Heart left ventricle (tissue), 16 donors: ENCODE measurements at regions not wholly inside any gene's neighbourhood (a gene's known extent, or its start where the extent isn't known, plus 50 kb on each side); places are given as distances from the start of the nearest gene placed in this dataset.

Experiments used
- ATAC-seq, 4 donors: fragments of 200-7000 bp; cut with Tn5 transposase; one replicate each; pipeline ENCODE4 v1.9.1; 2020 to 2022; ENCODE audit warnings: moderate library complexity in 4 of 4, mild to moderate bottlenecking in 3 of 4, moderate number of reproducible peaks in 1 of 4
- DNase-seq, 5 donors: peaks; one replicate each; pipeline ENCODE4 v3.0.0-alpha.2; 2020
- H3K27ac ChIP-seq, 12 donors: fragments of 200-600 bp; sonication (generic) in 4 of 12; one replicate each; pipeline versions ENCODE4 v1.5.0 to v1.8.0; 2016 to 2022; ENCODE audit warnings: mild to moderate bottlenecking in 2 of 12
- H3K27me3 ChIP-seq, 9 donors: fragments of 200-600 bp; sonication (generic) in 2 of 9; one replicate each; pipeline versions ENCODE4 v1.5.1 to v1.8.0; 2016 to 2022; ENCODE audit warnings: mild to moderate bottlenecking in 3 of 9
- H3K36me3 ChIP-seq, 9 donors: fragments of 200-600 bp; sonication (generic) in 2 of 9; one replicate each; pipeline versions ENCODE4 v1.5.0 to v1.8.0; 2018 to 2022; ENCODE audit warnings: mild to moderate bottlenecking in 2 of 9
- H3K4me1 ChIP-seq, 12 donors: fragments of 200-600 bp; sonication (generic) in 4 of 12; one replicate each; pipeline versions ENCODE4 v1.5.0 to v1.8.0; 2016 to 2022; ENCODE audit warnings: mild to moderate bottlenecking in 3 of 12
- H3K4me3 ChIP-seq, 12 donors: fragments of 200-600 bp; sonication (generic) in 4 of 12; one replicate each; pipeline versions ENCODE4 v1.5.0 to v1.8.0; 2017 to 2022; ENCODE audit warnings: mild to moderate bottlenecking in 9 of 12, moderate library complexity in 4 of 12
- H3K9me3 ChIP-seq, 12 donors: fragments of 200-600 bp; sonication (generic) in 4 of 12; one replicate each; pipeline versions ENCODE4 v1.5.0 to v1.8.0; 2016 to 2022; ENCODE audit warnings: mild to moderate bottlenecking in 1 of 12
- POLR2A ChIP-seq, 2 donors: fragments of 450-650 bp; IDR thresholded peaks; one replicate each; pipeline ENCODE4 v1.6.1; 2017; ENCODE audit warnings: antibody characterized with exemption in 2 of 2, mild to moderate bottlenecking in 2 of 2, moderate library complexity in 2 of 2
- WGBS, 4 donors: extraction: QIAGEN DNeasy Blood & Tissue Kit in 2 of 4; methylation state at CpG; one replicate each; pipeline versions ENCODE4 v1.1.5 to v1.1.7; 2013 to 2018; 5-methylcytosine and 5-hydroxymethylcytosine counted together
- intact Hi-C, 10 donors: fragments of 100-400 bp; cut with DNase I; formaldehyde crosslinking; loops; one replicate each; pipeline versions ENCODE4 v1.11.1 to v1.14.2; 2022
- TF ChIP-seq, protein P1 (sequence below), 12 donors: fragments of 200-600 bp; sonication (generic) in 4 of 12; IDR thresholded peaks; one replicate each; pipeline versions ENCODE4 v1.5.0 to v1.8.0; 2018 to 2022; ENCODE audit warnings: antibody characterized with exemption in 12 of 12, mild to moderate bottlenecking in 5 of 12
- donor health status: ischemic (EF 13 %, LVEDD 7.1; RV severe dilation, severe dysfunction).
- donor health status: healthy with polysubstance abuse.
- donor health status: DM: no; HTN: yes; CAD: no.
- donor health status: DM: no; HTN: no; CAD: no.
- donor health status: ischemic (EF 25% LVEDD 6.9; RV normal size, moderate dysfunction).
- donor health status: ischemic (EF 25% LVEDD 5.7; RV mildly dilated, moderate dysfunction).
- donor health status: healthy.
- donor health status: DM: yes; HTN: yes; CAD: no.
- donor health status: ischemic (EF 35%, LVEDD 5.7; RV mildly dilated, moderate dysfunction).
- donor health status: nonischemic (EF 11% LVEDD 7.7; RV severe dilation, severe dysfunction).
- donor health status: DM: yes; HTN: yes; CAD: no.
- donor health status: PGD.
- donor health status: ischemic (EF 29% LVEDD 5.4; RV normal size, mild dysfunction).
- donor health status: nonischemic (EF 23%, LVEDD 6.1; RV moderate dilation, normal function).

- TF ChIP-seq, protein P1, sequence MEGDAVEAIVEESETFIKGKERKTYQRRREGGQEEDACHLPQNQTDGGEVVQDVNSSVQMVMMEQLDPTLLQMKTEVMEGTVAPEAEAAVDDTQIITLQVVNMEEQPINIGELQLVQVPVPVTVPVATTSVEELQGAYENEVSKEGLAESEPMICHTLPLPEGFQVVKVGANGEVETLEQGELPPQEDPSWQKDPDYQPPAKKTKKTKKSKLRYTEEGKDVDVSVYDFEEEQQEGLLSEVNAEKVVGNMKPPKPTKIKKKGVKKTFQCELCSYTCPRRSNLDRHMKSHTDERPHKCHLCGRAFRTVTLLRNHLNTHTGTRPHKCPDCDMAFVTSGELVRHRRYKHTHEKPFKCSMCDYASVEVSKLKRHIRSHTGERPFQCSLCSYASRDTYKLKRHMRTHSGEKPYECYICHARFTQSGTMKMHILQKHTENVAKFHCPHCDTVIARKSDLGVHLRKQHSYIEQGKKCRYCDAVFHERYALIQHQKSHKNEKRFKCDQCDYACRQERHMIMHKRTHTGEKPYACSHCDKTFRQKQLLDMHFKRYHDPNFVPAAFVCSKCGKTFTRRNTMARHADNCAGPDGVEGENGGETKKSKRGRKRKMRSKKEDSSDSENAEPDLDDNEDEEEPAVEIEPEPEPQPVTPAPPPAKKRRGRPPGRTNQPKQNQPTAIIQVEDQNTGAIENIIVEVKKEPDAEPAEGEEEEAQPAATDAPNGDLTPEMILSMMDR (IDR thresholded peaks at IDR 0.05) = no peak
- TF ChIP-seq POLR2A (IDR thresholded peaks at IDR 0.05) = no peak
- Histone ChIP-seq H3K4me1 (no peaks in the 10 kb centered on the region), H3K4me3 (no peak overlapping the region), H3K36me3 (no peaks in the 10 kb centered on the region), H3K27me3 (no peaks in the 10 kb centered on the region), H3K27ac (no peak overlapping the region), H3K9me3 (peaks cover 0 to 3% (median 0%) of the 10 kb centered on the region in 12 donors)
- no peak for ATAC-seq
- DNase-seq = no peak
- intact Hi-C loops = no loop called here
- WGBS, 4 donors = 68 to 87% (median 80%) methylated on average over 1 of the region's 1 CpG
Measured at GRCh38 chr4:34035225-34035624, 2209.1 kb downstream of the ARAP2 start.

DNA sequence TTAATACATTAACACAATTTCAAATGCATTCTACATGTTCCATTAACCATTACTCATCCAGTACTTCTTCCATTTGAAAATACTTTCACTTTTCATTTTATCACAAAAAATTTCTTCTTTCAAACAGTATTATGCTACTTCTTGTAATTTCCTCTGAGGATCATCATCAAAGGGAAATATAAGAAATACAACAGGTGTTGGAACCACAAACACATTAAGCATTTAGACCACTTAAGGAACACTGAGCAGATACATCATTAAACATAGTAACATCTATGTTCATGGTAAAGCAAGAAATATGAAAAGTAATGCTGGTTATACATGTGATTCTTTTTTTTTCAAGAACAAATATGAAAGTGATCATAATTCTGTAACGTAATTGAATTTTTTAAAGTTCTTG lies 2207.0 kb downstream of the ARAP2 start:
- H3K4me1 ChIP-seq = no peaks in the 10 kb centered on the region
- no peak overlapping the region for H3K4me3 ChIP-seq
- DNase-seq = no peak
- no peak for ATAC-seq
- intact Hi-C loops = no loop called here
- H3K36me3 ChIP-seq = no peaks in the 10 kb centered on the region
- no peak overlapping the region for H3K27ac ChIP-seq
- H3K27me3 ChIP-seq = no peaks in the 10 kb centered on the region
- H3K9me3 ChIP-seq = peaks cover 0 to 3% (median 0%) of the 10 kb centered on the region in 12 donors
- no peak for TF ChIP-seq POLR2A (IDR thresholded peaks at IDR 0.05)
- TF ChIP-seq, protein P1 (IDR thresholded peaks at IDR 0.05) = no peak
- WGBS, 4 donors = 22 to 88% (median 77%) methylated on average over 1 of the region's 1 CpG

GRCh38 chr4:34039766-34040165 lies 2204.5 kb downstream of the ARAP2 start:
- H3K27me3 ChIP-seq = no peaks in the 10 kb centered on the region

GRCh38 chr4:34043131-34043530 lies 2201.2 kb downstream of the ARAP2 start:
- H3K9me3 ChIP-seq = no peaks in the 10 kb centered on the region
- ATAC-seq = no peak
- intact Hi-C loops = no loop called here
- H3K36me3 ChIP-seq = no peaks in the 10 kb centered on the region
- TF ChIP-seq, protein P1 (IDR thresholded peaks at IDR 0.05) = no peak
- TF ChIP-seq POLR2A (IDR thresholded peaks at IDR 0.05) = no peak
- H3K27me3 ChIP-seq = no peaks in the 10 kb centered on the region
- H3K4me1 ChIP-seq = no peaks in the 10 kb centered on the region
- H3K27ac ChIP-seq = no peak overlapping the region
- DNase-seq = no peak
- no peak overlapping the region for H3K4me3 ChIP-seq
- 88 to 90% (median 89%) methylated on average over 1 of the region's 1 CpG for WGBS, 4 donors

More at GRCh38 chr4:34039766-34040165, 2204.5 kb downstream of the ARAP2 start:
- no peaks in the 10 kb centered on the region for H3K4me1 ChIP-seq
- 90 to 93% (median 92%) methylated on average over 14 of the region's 14 CpGs for WGBS, 4 donors
- no peak overlapping the region for H3K4me3 ChIP-seq
- DNase-seq (no peak), ATAC-seq (no peak)
- intact Hi-C loops = no loop called here
- no peak overlapping the region for H3K27ac ChIP-seq
- TF ChIP-seq, protein P1 (IDR thresholded peaks at IDR 0.05) = no peak
- H3K9me3 ChIP-seq = peaks cover 0 to 3% (median 0%) of the 10 kb centered on the region in 12 donors
- no peaks in the 10 kb centered on the region for H3K36me3 ChIP-seq
